Stimulated activated CD4-positive, alpha-beta T cell treated with anti-CD3 and anti-CD28 coated beads, Interleukin-4, amount 100 ng/mL, for 48 hours (primary cell): ENCODE measurements at regions not wholly inside any gene's neighbourhood (a gene's known extent, or its start where the extent isn't known, plus 50 kb on each side); places are given as distances from the start of the nearest gene placed in this dataset.

Source experiments
- DNase-seq, 2 donors: peaks; one replicate each; pipeline ENCODE4 v3.0.0-alpha.2; 2020; ENCODE audit warnings: low read depth in 2 of 2

GRCh38 chrX:42946544-42947194, 168.7 kb upstream of the PPP1R2C start:
- no peak for DNase-seq

- no peak for DNase-seq
Observed at GRCh38 chrX:42948723-42949657, 171.0 kb upstream of the PPP1R2C start.

GRCh38 chrX:42951747-42952146, 173.8 kb upstream of the PPP1R2C start:
- no peak for DNase-seq

- DNase-seq: no peak
Observed at GRCh38 chrX:42952621-42953020, 174.7 kb upstream of the PPP1R2C start.

GRCh38 chrX:42954880-42955279, 176.9 kb upstream of the PPP1R2C start:
- no peak for DNase-seq

GRCh38 chrX:42955349-42955748, 177.4 kb upstream of the PPP1R2C start:
- no peak for DNase-seq

- DNase-seq: no peak
Observed at GRCh38 chrX:42967681-42968300, 189.8 kb upstream of the PPP1R2C start.

GRCh38 chrX:42973321-42973720, 195.4 kb upstream of the PPP1R2C start:
- no peak for DNase-seq

- no peak for DNase-seq
Observed at GRCh38 chrX:42975906-42976305, 197.9 kb upstream of the PPP1R2C start.

- DNase-seq: no peak
Observed at GRCh38 chrX:42976746-42977366, 198.9 kb upstream of the PPP1R2C start.

- no peak for DNase-seq
Observed at GRCh38 chrX:42978655-42979379, 200.9 kb upstream of the PPP1R2C start.

GRCh38 chrX:42988700-42989099, 210.7 kb upstream of the PPP1R2C start:
- no peak for DNase-seq

GRCh38 chrX:42992199-42992943, 214.4 kb upstream of the PPP1R2C start:
- DNase-seq: no peak

GRCh38 chrX:42996861-42997260, 218.9 kb upstream of the PPP1R2C start:
- no peak for DNase-seq

GRCh38 chrX:43000121-43000520, 222.2 kb upstream of the PPP1R2C start:
- no peak for DNase-seq

GRCh38 chrX:43002526-43003203, 224.7 kb upstream of the PPP1R2C start:
- DNase-seq: no peak

GRCh38 chrX:43003204-43003565, 225.2 kb upstream of the PPP1R2C start:
- no peak for DNase-seq

GRCh38 chrX:43003939-43004338, 226.0 kb upstream of the PPP1R2C start:
- no peak for DNase-seq

GRCh38 chrX:43005561-43005960, 227.6 kb upstream of the PPP1R2C start:
- DNase-seq: no peak

- DNase-seq: no peak
Observed at GRCh38 chrX:43008356-43008755, 230.4 kb upstream of the PPP1R2C start.
